ENCODE measurements at regions not wholly inside any gene's neighbourhood (a gene's known extent, or its start where the extent isn't known, plus 50 kb on each side); places are given as distances from the start of the nearest gene placed in this dataset.

- Histone ChIP-seq H3K27me3 (ENCODE audit: insufficient read depth in 3 of 3, low read length in 2 of 3) (peaks cover 0 to 2% (median 0%) of the 10 kb centered on the region in 3 donors), H3K9me3 (no peaks in the 10 kb centered on the region), H3K27ac (no peak overlapping the region), H3K4me3 (no peak overlapping the region), H3K4me1 (no peaks in the 10 kb centered on the region), H3K36me3 (ENCODE audit: insufficient read depth in 1 of 2, low read depth in 1 of 2) (no peaks in the 10 kb centered on the region)
- intact Hi-C loops (cut with DNase I) = no loop called here
- no peak for TF ChIP-seq CTCF (IDR thresholded peaks at IDR 0.05)
- DNase-seq (no peak), ATAC-seq (no peak)
- WGBS, 3 donors = 66 to 71% (median 68%) methylated on average over 13 of the region's 13 CpGs
Observed at GRCh38 chr22:48647051-48647450, 1180.6 kb downstream of the BRD1 start.

GRCh38 chr22:48646216-48646925 is 1181.3 kb downstream of the BRD1 start:
- H3K36me3 ChIP-seq (ENCODE audit: insufficient read depth in 1 of 2, low read depth in 1 of 2) = no peaks in the 10 kb centered on the region
- ATAC-seq (no peak), DNase-seq (no peak)
- intact Hi-C loops (cut with DNase I) = no loop called here
- H3K4me1 ChIP-seq = no peaks in the 10 kb centered on the region
- 88 to 90% (median 89%) methylated on average over 38 to 42 of the region's 42 CpGs for WGBS, 3 donors
- no peak for TF ChIP-seq CTCF (IDR thresholded peaks at IDR 0.05)
- no peaks in the 10 kb centered on the region for H3K9me3 ChIP-seq
- no peak overlapping the region for H3K27ac ChIP-seq
- no peak overlapping the region for H3K4me3 ChIP-seq
- H3K27me3 ChIP-seq (ENCODE audit: insufficient read depth in 3 of 3, low read length in 2 of 3) = peaks cover 0 to 2% (median 0%) of the 10 kb centered on the region in 3 donors

GRCh38 chr22:48645766-48646165 is 1181.9 kb downstream of the BRD1 start:
- intact Hi-C loops (cut with DNase I) = no loop called here
- H3K4me3 ChIP-seq = no peak overlapping the region
- no peak overlapping the region for H3K27ac ChIP-seq
- H3K36me3 ChIP-seq (ENCODE audit: insufficient read depth in 1 of 2, low read depth in 1 of 2) = no peaks in the 10 kb centered on the region
- no peaks in the 10 kb centered on the region for H3K4me1 ChIP-seq
- H3K27me3 ChIP-seq (ENCODE audit: insufficient read depth in 3 of 3, low read length in 2 of 3) = peaks cover 0 to 2% (median 0%) of the 10 kb centered on the region in 3 donors
- ATAC-seq = no peak
- no peaks in the 10 kb centered on the region for H3K9me3 ChIP-seq
- TF ChIP-seq CTCF (IDR thresholded peaks at IDR 0.05) = no peak
- no peak for DNase-seq
- 83 to 87% (median 84%) methylated on average over 16 of the region's 16 CpGs for WGBS, 3 donors

GRCh38 chr22:48644997-48645396 is 1182.7 kb downstream of the BRD1 start:
- DNase-seq (no peak), ATAC-seq (no peak)
- WGBS, 3 donors = 53 to 56% (median 54%) methylated on average over 6 of the region's 6 CpGs
- Histone ChIP-seq H3K4me3 (no peak overlapping the region), H3K36me3 (ENCODE audit: insufficient read depth in 1 of 2, low read depth in 1 of 2) (no peaks in the 10 kb centered on the region), H3K9me3 (no peaks in the 10 kb centered on the region), H3K27ac (no peak overlapping the region), H3K27me3 (ENCODE audit: insufficient read depth in 3 of 3, low read length in 2 of 3) (peaks cover 0 to 3% (median 0%) of the 10 kb centered on the region in 3 donors), H3K4me1 (no peaks in the 10 kb centered on the region)
- TF ChIP-seq CTCF (IDR thresholded peaks at IDR 0.05) = no peak
- intact Hi-C loops (cut with DNase I) = no loop called here

- WGBS, 3 donors = 29 to 39% (median 33%) methylated on average over 9 of the region's 9 CpGs
- H3K4me3 ChIP-seq = no peak overlapping the region
- intact Hi-C loops (cut with DNase I) = no loop called here
- no peak for TF ChIP-seq CTCF (IDR thresholded peaks at IDR 0.05)
- no peak for ATAC-seq
- no peaks in the 10 kb centered on the region for H3K4me1 ChIP-seq
- no peak overlapping the region for H3K27ac ChIP-seq
- H3K27me3 ChIP-seq (ENCODE audit: insufficient read depth in 3 of 3, low read length in 2 of 3) = peaks cover 0 to 3% (median 0%) of the 10 kb centered on the region in 3 donors
- H3K9me3 ChIP-seq = no peaks in the 10 kb centered on the region
- H3K36me3 ChIP-seq (ENCODE audit: insufficient read depth in 1 of 2, low read depth in 1 of 2) = no peaks in the 10 kb centered on the region
- DNase-seq = no peak
Observed at GRCh38 chr22:48644108-48644507, 1183.6 kb downstream of the BRD1 start.

Measured in psoas muscle (tissue), 7 donors.